ENCODE measurements at regions not wholly inside any gene's neighbourhood (a gene's known extent, or its start where the extent isn't known, plus 50 kb on each side); places are given as distances from the start of the nearest gene placed in this dataset.

DNA sequence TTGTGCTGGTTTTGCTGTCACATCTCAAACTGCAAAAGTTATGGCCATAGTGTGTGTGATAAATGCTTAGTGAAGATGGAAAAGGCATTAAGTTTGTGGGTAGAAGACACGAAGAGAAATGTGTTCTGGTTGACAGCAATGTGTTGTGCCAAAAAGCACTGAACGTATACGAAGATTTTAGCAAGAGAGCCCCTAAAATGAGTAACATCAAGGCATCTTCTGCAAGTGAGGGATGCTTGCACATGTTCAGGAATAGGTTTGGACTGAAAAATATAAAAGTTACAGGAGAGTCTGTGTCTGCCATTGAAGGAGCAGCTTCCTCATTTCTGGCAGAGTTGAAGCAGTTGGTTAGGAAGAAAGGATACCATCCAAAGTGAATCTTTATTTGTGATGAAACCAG, 167.1 kb downstream of the ADAMTS15 start:
- Histone ChIP-seq H2AK5ac (ENCODE audit: insufficient read length, low read length) (no peak overlapping the region), H2BK20ac (ENCODE audit: low read depth, low read length, poor library complexity, severe bottlenecking) (no peak overlapping the region), H2BK15ac (ENCODE audit: low read depth, low read length) (no peak overlapping the region), H3K14ac (ENCODE audit: insufficient read depth, low read length) (no peak overlapping the region), H3K23ac (ENCODE audit: insufficient read length, low read depth, low read length) (no peak overlapping the region), H4K5ac (ENCODE audit: insufficient read length, low read depth, low read length) (no peak overlapping the region), H4K91ac (ENCODE audit: insufficient read length, low read depth, low read length) (no peak overlapping the region), H3K18ac (ENCODE audit: insufficient read length, low read depth, low read length) (no peak overlapping the region), H3T11ph (ENCODE audit: low read length) (no peak overlapping the region), H3K4me2 (ENCODE audit: insufficient read depth, insufficient read length, low read length) (no peak overlapping the region), H3K27me3 (ENCODE audit: insufficient read depth, low read length) (no peaks in the 10 kb centered on the region), H3K4ac (ENCODE audit: low read depth, low read length) (no peak overlapping the region), H3K56ac (ENCODE audit: insufficient read length, low read depth, low read length) (no peak overlapping the region), H2AFZ (ENCODE audit: low read length) (no peak overlapping the region), H3K27ac (ENCODE audit: insufficient read length, low read depth, low read length) (no peak overlapping the region), H3K79me2 (ENCODE audit: insufficient read depth, low read length) (no peaks in the 10 kb centered on the region), H2BK120ac (ENCODE audit: low read depth, low read length, poor library complexity, severe bottlenecking) (no peak overlapping the region), H2BK12ac (ENCODE audit: insufficient read length, low read depth, low read length) (no peak overlapping the region), H3K4me1 (ENCODE audit: insufficient read depth, low read length) (no peaks in the 10 kb centered on the region), H4K20me1 (ENCODE audit: control insufficient read depth, insufficient read depth, insufficient read length) (no peaks in the 10 kb centered on the region), H4K8ac (replicated peaks; ENCODE audit: insufficient read length, low read depth, low read length) (no peak overlapping the region), H3K79me1 (ENCODE audit: insufficient read depth, low read depth, low read length, poor library complexity, severe bottlenecking) (no peaks in the 10 kb centered on the region), H2BK5ac (ENCODE audit: insufficient read length, low read length) (no peak overlapping the region), H3K9me3 (ENCODE audit: control insufficient read depth, low read depth, low read length) (no peaks in the 10 kb centered on the region), H3K23me2 (ENCODE audit: insufficient read length, low read depth, low read length, poor library complexity, severe bottlenecking) (no peaks in the 10 kb centered on the region), H3K9ac (ENCODE audit: extremely low read depth, insufficient read length, low read length) (no peak overlapping the region)
- H3K27ac Mint-ChIP-seq = no peak overlapping the region
- peaks cover 0 to 1% of the 10 kb centered on the region in 2 experiments; a peak in 4 of 5 replicates for H3K9me3 Mint-ChIP-seq
- DNase-seq = no peak
- no peaks in the 10 kb centered on the region for H3K4me1 Mint-ChIP-seq
- no peaks in the 10 kb centered on the region; a peak in 1 of 7 replicates for H3K36me3 Mint-ChIP-seq (ENCODE audit: insufficient read depth in 1 of 3, low read depth in 3 of 3)
- H3K27me3 Mint-ChIP-seq (ENCODE audit: low read depth) = peaks cover 4% of the 10 kb centered on the region
- WGBS (ENCODE audit: extremely low coverage, insufficient read length, low lambda C conversion rate) = no CpG with 5 or more reads among the region's 3 CpGs
- TF ChIP-seq, protein P1, sequence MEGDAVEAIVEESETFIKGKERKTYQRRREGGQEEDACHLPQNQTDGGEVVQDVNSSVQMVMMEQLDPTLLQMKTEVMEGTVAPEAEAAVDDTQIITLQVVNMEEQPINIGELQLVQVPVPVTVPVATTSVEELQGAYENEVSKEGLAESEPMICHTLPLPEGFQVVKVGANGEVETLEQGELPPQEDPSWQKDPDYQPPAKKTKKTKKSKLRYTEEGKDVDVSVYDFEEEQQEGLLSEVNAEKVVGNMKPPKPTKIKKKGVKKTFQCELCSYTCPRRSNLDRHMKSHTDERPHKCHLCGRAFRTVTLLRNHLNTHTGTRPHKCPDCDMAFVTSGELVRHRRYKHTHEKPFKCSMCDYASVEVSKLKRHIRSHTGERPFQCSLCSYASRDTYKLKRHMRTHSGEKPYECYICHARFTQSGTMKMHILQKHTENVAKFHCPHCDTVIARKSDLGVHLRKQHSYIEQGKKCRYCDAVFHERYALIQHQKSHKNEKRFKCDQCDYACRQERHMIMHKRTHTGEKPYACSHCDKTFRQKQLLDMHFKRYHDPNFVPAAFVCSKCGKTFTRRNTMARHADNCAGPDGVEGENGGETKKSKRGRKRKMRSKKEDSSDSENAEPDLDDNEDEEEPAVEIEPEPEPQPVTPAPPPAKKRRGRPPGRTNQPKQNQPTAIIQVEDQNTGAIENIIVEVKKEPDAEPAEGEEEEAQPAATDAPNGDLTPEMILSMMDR (conservative IDR thresholded peaks at IDR 0.05) = no peak
- H3K4me3 Mint-ChIP-seq = no peak overlapping the region

All from H9 (cell line).